A549 (cell line): ENCODE measurements at regions not wholly inside any gene's neighbourhood (a gene's known extent, or its start where the extent isn't known, plus 50 kb on each side); places are given as distances from the start of the nearest gene placed in this dataset.

Source experiments
- ATAC-seq, 2 experiments: fragments of 200-7000 bp in 1 of 2; fragments of >200 bp in 1 of 2; cut with Nextera tagmentation in 1 of 2; cut with Tn5 transposase in 1 of 2; 3 replicates each; pipeline versions ENCODE4 v1.8.0 to v1.9.1; 2018 to 2020; ENCODE audit warnings: mild to moderate bottlenecking in 1 of 2, moderate library complexity in 1 of 2
- CTCF ChIA-PET: fragments of 300-600 bp; sonication (Branson Sonifier 250); formaldehyde crosslinking; extraction: SDS; loops from one replicate; lab custom pipeline; 2021; ENCODE audit warnings: antibody characterized with exemption, inconsistent platforms; lab: Yijun Ruan, JAX
- POLR2A ChIA-PET: fragments of 350-600 bp; formaldehyde crosslinking; extraction: SDS; loops from one replicate; lab custom pipeline; 2021; ENCODE audit warnings: antibody characterized with exemption, inconsistent platforms; lab: Yijun Ruan, JAX
- DNase-seq, 2 experiments: peaks; one replicate each; pipeline versions ENCODE4 v3.0.0 to v3.0.0-alpha.2; 2011 to 2016; ENCODE audit warnings: low read depth in 1 of 2, low spot score in 1 of 2
- FAIRE-seq: peaks from 2 replicates; lab custom pipeline; 2011; peaks lifted over from hg19 to GRCh38; lab: Jason Lieb, UNC
- H3K27ac ChIP-seq, 2 experiments: fragments of >200 bp; sonication (Bioruptor Twin); formaldehyde crosslinking; 3 replicates each; pipeline ENCODE4 v1.5.1; 2016 to 2017
- H3K4me1 ChIP-seq: fragments of >200 bp; sonication (Bioruptor Twin); formaldehyde crosslinking; 3 replicates; pipeline ENCODE4 v1.6.1; 2016
- H3K4me2 ChIP-seq: fragments of >200 bp; sonication (Bioruptor Twin); formaldehyde crosslinking; 3 replicates; pipeline ENCODE4 v1.6.1; 2016
- H3K4me3 ChIP-seq: fragments of >200 bp; sonication (Bioruptor Twin); formaldehyde crosslinking; 3 replicates; pipeline ENCODE4 v1.5.1; 2016
- H3K9me3 ChIP-seq: fragments of >200 bp; sonication (Bioruptor Twin); formaldehyde crosslinking; 3 replicates; pipeline ENCODE4 v1.6.1; 2016
- CBX2 ChIP-seq: fragments of 200-600 bp; sonication (generic); IDR thresholded peaks from 2 replicates; pipeline ENCODE4 v1.6.1; 2016; ENCODE audit warnings: low read depth, mild to moderate bottlenecking, borderline replicate concordance
- CHD2 ChIP-seq: fragments of 150-350 bp; IDR thresholded peaks from 2 replicates; pipeline ENCODE4 v1.6.1; 2014; ENCODE audit warnings: low read length; ENCODE audit not compliant: partially characterized antibody
- CTCF ChIP-seq: fragments of >200 bp; sonication (Bioruptor Twin); formaldehyde crosslinking; IDR thresholded peaks from 3 replicates; pipeline ENCODE4 v1.5.1; 2016
- EHMT2 ChIP-seq: fragments of 200-600 bp; sonication (generic); IDR thresholded peaks from 2 replicates; pipeline ENCODE4 v1.6.1; 2016; ENCODE audit warnings: antibody characterized with exemption, low read depth, mild to moderate bottlenecking, moderate library complexity
- EP300 ChIP-seq, 2 experiments: fragments of >200 bp; sonication (Bioruptor Twin); formaldehyde crosslinking; IDR thresholded peaks; 2 replicates in 1 of 2; 3 replicates in 1 of 2; pipeline ENCODE4 v1.6.1; 2016 to 2017
- ESRRA ChIP-seq: fragments of 150-350 bp; IDR thresholded peaks from 2 replicates; pipeline ENCODE4 v1.6.1; 2014; ENCODE audit warnings: mild to moderate bottlenecking, low read length, borderline replicate concordance
- FOXS1 ChIP-seq: fragments of 250-450 bp; sonication (Bioruptor Pico); IDR thresholded peaks from 2 replicates; pipeline ENCODE4 v1.5.0; 2020; ENCODE audit warnings: mild to moderate bottlenecking, moderate library complexity
- GATA3 ChIP-seq: IDR thresholded peaks from 2 replicates; pipeline ENCODE4 v1.6.1; 2012; ENCODE audit warnings: borderline replicate concordance
- HDAC2 ChIP-seq: fragments of 200-600 bp; sonication (generic); IDR thresholded peaks from 2 replicates; pipeline ENCODE4 v1.6.1; 2016
- HMGXB4 ChIP-seq: fragments of 250-450 bp; sonication (Bioruptor Pico); IDR thresholded peaks from 2 replicates; pipeline ENCODE4 v1.5.0; 2021; ENCODE audit warnings: mild to moderate bottlenecking, moderate library complexity, borderline replicate concordance
- HOXA7 ChIP-seq: fragments of 250-450 bp; sonication (Bioruptor Pico); IDR thresholded peaks from 2 replicates; pipeline ENCODE4 v1.5.0; 2020; ENCODE audit warnings: mild to moderate bottlenecking, moderate library complexity
- HOXB5 ChIP-seq: fragments of 250-450 bp; sonication (Bioruptor Pico); IDR thresholded peaks from 2 replicates; pipeline ENCODE4 v1.5.0; 2020; ENCODE audit warnings: mild to moderate bottlenecking, moderate library complexity
- JUN ChIP-seq, 2 experiments: fragments of >200 bp; sonication (Bioruptor Twin); formaldehyde crosslinking; IDR thresholded peaks; 2 replicates in 1 of 2; 3 replicates in 1 of 2; pipeline ENCODE4 v1.6.1; 2016 to 2017
- KDM1A ChIP-seq: fragments of 200-600 bp; sonication (generic); IDR thresholded peaks from 2 replicates; pipeline ENCODE4 v1.6.1; 2016; ENCODE audit warnings: low read depth, mild to moderate bottlenecking
- MAFK ChIP-seq: fragments of 450-650 bp; IDR thresholded peaks from 2 replicates; pipeline ENCODE4 v1.6.1; 2014; ENCODE audit not compliant: partially characterized antibody
- MAZ ChIP-seq: fragments of 150-350 bp; IDR thresholded peaks from 2 replicates; pipeline ENCODE4 v1.6.1; 2014; ENCODE audit warnings: antibody characterized with exemption, low read depth, low read length, borderline replicate concordance
- NR3C1 ChIP-seq: fragments of >200 bp; sonication (Bioruptor Twin); formaldehyde crosslinking; IDR thresholded peaks from 3 replicates; pipeline ENCODE4 v1.6.1; 2017
- PHF8 ChIP-seq: fragments of 200-600 bp; sonication (generic); IDR thresholded peaks from 2 replicates; pipeline ENCODE4 v1.6.1; 2016; ENCODE audit warnings: low read depth, mild to moderate bottlenecking, antibody characterized with exemption, moderate library complexity, borderline replicate concordance
- RAD21 ChIP-seq, 2 experiments: fragments of >200 bp in 1 of 2; sonication (Bioruptor Twin) in 1 of 2; formaldehyde crosslinking in 1 of 2; IDR thresholded peaks in 1 of 2; conservative IDR thresholded peaks in 1 of 2; 2 replicates in 1 of 2; 3 replicates in 1 of 2; pipeline ENCODE4 v1.6.1; 2012 to 2018; ENCODE audit warnings: inconsistent platforms in 1 of 2
- RARB ChIP-seq: fragments of 250-450 bp; sonication (Bioruptor Pico); IDR thresholded peaks from 2 replicates; pipeline ENCODE4 v1.8.0; 2021; ENCODE audit warnings: mild to moderate bottlenecking, moderate library complexity
- RCOR1 ChIP-seq: fragments of 150-350 bp; IDR thresholded peaks from 2 replicates; pipeline ENCODE4 v1.6.1; 2014; ENCODE audit warnings: antibody characterized with exemption, low read length, low read depth
- RNF2 ChIP-seq: fragments of 200-600 bp; sonication (generic); IDR thresholded peaks from 2 replicates; pipeline ENCODE4 v1.6.1; 2016; ENCODE audit warnings: low read depth, mild to moderate bottlenecking, antibody characterized with exemption, moderate library complexity, borderline replicate concordance
- SMC3 ChIP-seq: fragments of >200 bp; sonication (Bioruptor Twin); formaldehyde crosslinking; IDR thresholded peaks from 3 replicates; pipeline ENCODE4 v1.6.1; 2018; ENCODE audit warnings: inconsistent platforms
- SREBF2 ChIP-seq: fragments of 450-650 bp; IDR thresholded peaks from 2 replicates; pipeline ENCODE4 v1.6.1; 2014; ENCODE audit warnings: mild to moderate bottlenecking, moderate library complexity
- TFCP2L1 ChIP-seq: fragments of 250-450 bp; sonication (Bioruptor Pico); IDR thresholded peaks from 2 replicates; pipeline ENCODE4 v1.5.0; 2021; ENCODE audit warnings: mild to moderate bottlenecking
- TP53 ChIP-seq: fragments of 250-450 bp; sonication (Bioruptor Pico); IDR thresholded peaks from 2 replicates; pipeline ENCODE4 v1.5.0; 2021; ENCODE audit warnings: mild to moderate bottlenecking, moderate library complexity
- USF2 ChIP-seq: fragments of 450-650 bp; IDR thresholded peaks from 2 replicates; pipeline ENCODE4 v1.6.1; 2014; ENCODE audit warnings: antibody characterized with exemption
- ZNF302 ChIP-seq: fragments of 250-450 bp; sonication (Bioruptor Pico); IDR thresholded peaks from 2 replicates; pipeline ENCODE4 v1.9.0; 2021; ENCODE audit warnings: inconsistent platforms, mild to moderate bottlenecking, moderate library complexity
- ZSCAN20 ChIP-seq: fragments of 250-450 bp; sonication (Bioruptor Pico); IDR thresholded peaks from 2 replicates; pipeline ENCODE4 v1.8.0; 2022; ENCODE audit warnings: mild to moderate bottlenecking, moderate library complexity
- WGBS: methylation state at CpG from one replicate; pipeline ENCODE4 v1.1.6; 2017; ENCODE audit errors: missing lambda C conversion rate; 5-methylcytosine and 5-hydroxymethylcytosine counted together
- TF ChIP-seq, protein P1 (sequence below): IDR thresholded peaks from 2 replicates; pipeline ENCODE4 v1.6.1; 2012

DNA sequence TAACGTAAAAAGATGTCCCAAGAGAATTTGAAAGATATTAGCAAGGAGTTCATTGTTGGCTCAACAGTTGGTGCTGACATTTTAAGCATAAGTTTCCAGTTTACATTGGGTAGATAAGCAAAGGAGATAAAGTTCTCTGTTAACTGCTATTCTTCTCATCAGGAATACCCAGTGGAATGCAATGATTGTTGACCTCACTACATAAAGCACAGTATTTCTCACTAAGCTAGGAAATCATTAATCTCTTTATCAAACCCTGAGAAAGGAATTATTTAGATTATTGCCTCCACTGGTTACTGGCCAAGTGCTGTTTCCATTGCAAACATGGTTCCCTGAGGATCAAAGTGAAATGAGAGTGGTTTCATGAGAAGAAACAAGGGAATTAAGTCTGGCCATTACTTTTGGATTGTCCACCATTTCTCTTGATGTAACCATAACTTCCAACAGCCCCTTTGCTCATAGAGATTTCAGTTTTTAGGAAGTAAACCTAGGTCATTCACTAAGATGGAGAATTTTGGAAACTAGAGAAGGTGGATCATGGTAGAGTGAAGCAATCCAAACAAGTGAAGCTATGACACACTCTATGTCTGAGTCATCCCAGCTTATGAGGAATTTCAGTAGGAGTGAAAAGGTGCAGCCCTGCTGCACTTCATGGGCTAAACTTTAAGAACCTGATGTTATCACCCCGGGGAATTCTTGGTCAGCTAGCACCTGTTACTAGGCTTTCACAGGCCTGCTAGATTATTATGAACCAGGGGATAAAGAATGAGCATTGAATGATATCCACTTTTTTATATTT lies 163.4 kb downstream of the AREG start (continued):
- TF ChIP-seq ESRRA (no peak), USF2 (no peak), NR3C1 (no peak), RARB (CRISPR knock-in tag) (no peak), RCOR1 (no peak), HOXA7 (CRISPR knock-in tag) (no peak), MAFK (no peak), TP53 (CRISPR knock-in tag) (no peak), HOXB5 (CRISPR knock-in tag) (0 out of 2 replicates have a peak, but pooled peaks have one; percentile 18), MAZ (no peak), TFCP2L1 (CRISPR knock-in tag) (no peak), SMC3 (no peak), CTCF (no peak), ZNF302 (CRISPR knock-in tag) (no peak), HDAC2 (no peak), CHD2 (no peak), ZSCAN20 (CRISPR knock-in tag) (no peak)

- Histone ChIP-seq H3K27ac (0 out of 6 replicates have a peak overlapping the region, but pooled peaks of 1 of the 2 experiments have one; percentile 0), H3K4me2 (no peak overlapping the region), H3K4me3 (no peak overlapping the region), H3K9me3 (peaks cover 20% of the 10 kb centered on the region; the same call in 2 of the 3 replicates), H3K4me1 (no peaks in the 10 kb centered on the region; the same call in 2 of the 3 replicates)
- ChIA-PET POLR2A (no interaction called here), CTCF (no interaction called here)
- DNase-seq (no peak), FAIRE-seq (no peak), ATAC-seq (no peak)
- WGBS, result 89% methylated on average over 2 of the region's 2 CpGs
- TF ChIP-seq EHMT2 (no peak), USF2 (no peak), RAD21 (conservative IDR thresholded peaks at IDR 0.05 in 1 of 2, IDR thresholded peaks at IDR 0.05 in 1 of 2) (no peak), JUN (IDR thresholded peaks at IDR 0.05) (no peak), SMC3 (no peak), RNF2 (no peak), SREBF2 (no peak), CBX2 (no peak), TFCP2L1 (CRISPR knock-in tag) (no peak), PHF8 (no peak), HMGXB4 (CRISPR knock-in tag) (no peak), GATA3 (no peak), FOXS1 (CRISPR knock-in tag) (no peak), EP300 (IDR thresholded peaks at IDR 0.05) (no peak), RARB (CRISPR knock-in tag) (no peak), ESRRA (no peak), KDM1A (no peak), MAZ (no peak)
- TF ChIP-seq, protein P1, sequence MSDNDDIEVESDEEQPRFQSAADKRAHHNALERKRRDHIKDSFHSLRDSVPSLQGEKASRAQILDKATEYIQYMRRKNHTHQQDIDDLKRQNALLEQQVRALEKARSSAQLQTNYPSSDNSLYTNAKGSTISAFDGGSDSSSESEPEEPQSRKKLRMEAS, result no peak
Measured at GRCh38 chr4:74610491-74610890, 165.6 kb downstream of the AREG start.
